Posterior vena cava (tissue), 2 donors: ENCODE measurements at regions not wholly inside any gene's neighbourhood (a gene's known extent, or its start where the extent isn't known, plus 50 kb on each side); places are given as distances from the start of the nearest gene placed in this dataset.
"Not testable (repeated sequence)": the region's sequence is repeated elsewhere in the genome, so short reads cannot be mapped to it uniquely, and the experiment has no call there.

ENCODE experiments used
- DNase-seq: peaks from one replicate; pipeline ENCODE4 v3.0.0-alpha.2; 2020; ENCODE audit warnings: low spot score
- intact Hi-C, 2 donors: fragments of 100-400 bp; cut with DNase I; formaldehyde crosslinking; loops; one replicate each; pipeline versions ENCODE4 v1.14.1 to v1.14.2; 2022 to 2023
- donor health status: DM: yes; HTN: yes; CAD: no.
- donor health status: DM: yes; HTN: yes; CAD: no.

DNA sequence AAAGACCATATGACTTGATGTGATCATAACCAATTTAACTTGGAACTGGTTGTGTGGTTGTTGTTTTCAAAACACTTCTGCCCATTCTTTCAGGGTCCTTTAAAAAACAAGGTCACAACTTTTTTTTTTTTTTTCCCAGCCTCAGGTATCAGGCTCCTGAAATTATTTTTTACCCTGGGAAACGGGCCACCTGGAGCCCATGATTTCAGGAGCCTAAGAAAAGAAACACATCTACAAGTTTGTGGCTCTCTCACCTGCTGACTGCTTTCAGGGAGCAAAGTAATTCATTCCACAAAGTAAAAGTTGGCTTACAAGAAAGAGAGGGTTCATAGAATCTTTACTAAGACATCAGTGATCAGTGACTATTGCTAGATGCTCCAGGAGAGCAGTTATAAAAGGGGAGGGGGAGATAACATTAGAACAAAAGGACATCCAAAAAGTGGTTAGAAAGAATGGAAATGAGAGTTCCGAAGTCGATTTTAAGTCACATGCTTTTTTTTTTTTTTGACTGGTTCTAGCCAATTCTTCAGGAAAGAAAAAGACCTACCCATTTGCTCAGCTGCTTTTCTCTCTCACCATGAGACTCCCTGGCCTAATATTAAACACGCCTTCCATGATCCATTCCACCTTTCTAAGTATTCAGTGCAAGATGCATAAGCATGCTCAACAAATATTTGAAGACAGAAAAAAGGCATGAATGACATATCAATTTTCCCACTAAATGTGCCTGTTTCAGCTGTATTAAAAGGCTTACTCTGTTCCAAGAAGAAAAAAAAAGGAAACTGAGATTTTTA lies 267.3 kb downstream of the LRATD1 start:
- no peak for DNase-seq
- intact Hi-C loops = no loop called here

DNA sequence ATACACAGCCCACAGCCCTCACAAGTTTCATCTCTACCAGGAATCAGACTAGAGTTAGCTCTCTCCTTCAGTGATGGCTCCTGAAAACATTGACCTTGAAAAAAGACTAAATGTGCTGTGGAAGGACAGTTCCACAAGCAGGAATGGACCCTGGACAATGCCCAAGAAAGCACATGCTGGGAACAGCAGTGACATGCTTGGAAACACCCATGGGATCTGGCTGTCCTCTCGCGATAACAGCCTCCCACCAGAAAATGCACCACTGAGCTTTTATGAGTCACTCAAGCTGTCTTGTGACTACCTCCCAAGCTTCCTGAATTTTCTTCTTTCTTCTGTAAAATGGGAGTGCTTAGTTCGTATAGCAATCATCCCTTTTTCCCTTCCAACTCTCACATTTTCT lies 269.2 kb downstream of the LRATD1 start:
- DNase-seq = no peak
- intact Hi-C loops = no loop called here

DNA sequence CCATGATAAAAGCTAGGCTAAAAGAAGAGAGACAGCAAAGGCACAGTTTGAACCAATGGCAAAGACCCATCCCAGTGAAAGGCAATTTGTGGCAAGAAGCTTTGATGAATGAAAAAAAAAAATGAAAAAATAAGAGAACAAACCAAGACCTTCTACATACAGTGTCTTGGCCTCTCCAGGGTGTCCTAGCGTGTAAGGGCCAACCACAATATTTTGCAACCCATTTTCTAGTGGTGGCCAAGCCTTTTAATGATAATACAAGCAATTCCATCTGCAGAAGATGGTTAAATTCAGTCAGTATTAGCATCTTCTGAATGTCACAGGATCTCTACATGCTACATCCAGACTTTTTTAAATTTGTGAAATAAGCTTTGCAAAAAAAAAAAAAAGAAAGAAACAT lies 270.4 kb downstream of the LRATD1 start:
- DNase-seq = no peak
- intact Hi-C loops = no loop called here

- intact Hi-C loops = no loop called here
- no peak for DNase-seq
Measured at GRCh38 chr2:14903709-14904374, 271.3 kb downstream of the LRATD1 start.

- intact Hi-C loops = not testable (repeated sequence)
Measured at GRCh38 chr2:14904378-14904777, 271.9 kb downstream of the LRATD1 start.

DNA sequence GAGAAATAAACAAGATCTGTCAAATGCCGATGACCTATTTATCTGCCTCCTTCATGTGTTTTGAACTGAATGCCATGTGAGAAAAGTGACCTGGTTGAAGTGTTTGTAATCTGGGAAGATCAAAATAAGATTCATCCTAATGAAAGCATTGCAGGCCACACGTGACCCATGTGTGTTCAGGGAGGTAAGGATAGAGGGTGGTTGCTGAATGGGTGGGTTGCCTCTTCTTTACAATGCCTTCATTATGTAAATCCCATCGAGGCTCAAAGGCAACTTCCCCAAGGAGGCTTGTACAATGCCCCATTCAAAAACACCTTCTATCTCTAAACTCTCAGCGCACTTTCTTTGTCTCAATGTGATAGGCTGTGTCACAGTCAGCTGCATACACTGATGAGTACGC lies 273.1 kb downstream of the LRATD1 start:
- intact Hi-C loops = no loop called here
- no peak for DNase-seq

More at GRCh38 chr2:14904378-14904777, 271.9 kb downstream of the LRATD1 start:
- DNase-seq = not testable (repeated sequence)

- DNase-seq = no peak
- intact Hi-C loops = no loop called here
Measured at GRCh38 chr2:14907014-14907612, 274.6 kb downstream of the LRATD1 start.

DNA sequence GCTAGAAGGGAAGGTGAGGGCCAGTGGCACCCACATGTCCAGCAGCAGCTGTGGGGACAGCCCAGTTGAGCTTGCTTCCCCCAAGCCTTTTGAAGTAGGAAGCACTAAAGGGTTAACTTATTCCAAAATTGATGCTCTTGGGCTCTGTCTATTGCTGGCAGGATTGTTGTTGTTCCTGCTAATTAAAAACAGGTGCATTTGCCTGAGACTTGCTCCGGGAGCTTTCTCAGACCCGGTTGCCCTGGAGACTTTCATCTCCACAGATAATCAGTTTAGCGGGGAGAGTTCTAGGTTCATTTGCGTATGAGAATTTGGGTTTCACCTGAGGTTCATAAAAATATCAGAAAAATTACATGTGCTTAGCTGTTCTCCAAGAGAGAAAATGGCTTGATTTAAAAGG lies 277.3 kb downstream of the LRATD1 start:
- DNase-seq = no peak
- intact Hi-C loops = no loop called here

DNA sequence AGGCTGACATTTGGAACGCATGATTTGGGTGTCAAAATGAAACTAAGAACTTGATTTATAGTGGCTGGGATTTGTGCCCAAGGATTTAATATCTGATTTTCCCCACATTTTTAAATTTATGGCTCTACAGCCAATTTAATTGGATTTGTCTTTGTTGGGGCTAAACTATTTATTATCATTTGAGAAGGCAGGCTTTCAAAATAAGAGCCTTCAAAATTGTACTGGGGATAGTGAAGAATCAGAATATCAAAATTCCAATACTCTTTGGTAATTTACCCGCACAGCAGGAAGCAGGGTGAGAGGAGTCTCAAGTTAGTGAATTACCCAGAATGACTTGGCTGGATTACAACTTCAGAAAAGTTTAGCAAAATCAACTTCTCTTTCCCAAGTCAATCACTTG lies 278.1 kb downstream of the LRATD1 start:
- intact Hi-C loops = no loop called here
- no peak for DNase-seq

GRCh38 chr2:14915983-14916382 lies 283.5 kb downstream of the LRATD1 start:
- intact Hi-C loops = no loop called here
- no peak for DNase-seq

DNA sequence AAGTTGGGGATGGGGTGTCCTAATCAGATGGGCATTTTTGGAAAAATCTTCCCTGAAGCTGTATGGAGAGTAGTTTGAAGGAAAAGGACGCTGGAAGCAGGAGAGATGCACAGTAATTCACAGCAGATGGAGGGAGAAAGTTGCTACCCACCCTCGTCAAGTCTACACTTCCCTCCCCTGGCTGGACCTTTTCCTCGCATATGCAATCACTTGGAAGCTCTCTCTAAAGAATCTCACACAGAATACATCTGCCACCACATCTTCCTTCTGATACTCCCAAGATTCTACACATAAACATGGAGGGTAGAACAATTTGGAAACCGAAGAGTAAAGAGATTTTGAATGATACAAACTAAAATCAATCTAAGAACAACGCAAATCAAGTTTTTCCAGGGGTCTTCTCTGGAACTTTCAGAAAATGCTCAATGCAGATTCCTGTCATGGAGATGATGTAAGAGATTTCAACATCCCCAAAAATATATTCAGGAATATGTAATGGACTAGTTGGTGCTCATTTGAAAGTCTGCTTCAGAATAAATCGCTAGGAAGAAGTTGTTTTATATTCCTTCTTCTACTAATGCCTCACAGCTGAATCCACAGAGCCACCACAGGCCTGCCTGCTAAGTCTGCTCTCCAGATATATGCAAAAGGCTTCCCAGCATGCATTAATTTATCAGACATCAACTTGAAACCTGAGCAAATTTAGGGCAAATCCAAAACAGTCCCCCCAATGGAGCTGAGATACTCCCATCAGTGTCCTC lies 291.5 kb downstream of the LRATD1 start:
- DNase-seq = no peak
- intact Hi-C loops = no loop called here

DNA sequence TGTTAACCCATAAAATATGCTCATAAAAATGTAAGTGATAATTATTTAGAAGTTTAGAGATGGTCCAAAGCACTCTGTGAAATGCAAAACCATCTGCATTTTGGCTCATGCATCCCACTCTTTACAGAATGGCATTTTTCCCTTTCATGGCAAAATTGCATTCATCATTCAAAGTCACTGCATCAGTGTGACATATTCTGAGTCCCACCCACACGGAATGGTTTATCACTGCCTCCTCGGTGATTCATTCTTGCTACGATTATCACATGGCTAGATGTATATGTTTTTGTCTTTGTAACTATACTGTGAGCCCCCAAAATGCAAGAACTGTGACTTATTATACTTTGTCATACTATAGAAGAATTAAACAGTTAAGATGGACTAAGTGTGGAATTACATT lies 293.0 kb downstream of the LRATD1 start:
- no peak for DNase-seq
- intact Hi-C loops = no loop called here

- DNase-seq = no peak
- intact Hi-C loops = no loop called here
Measured at GRCh38 chr2:14927021-14927564, 294.6 kb downstream of the LRATD1 start.

DNA sequence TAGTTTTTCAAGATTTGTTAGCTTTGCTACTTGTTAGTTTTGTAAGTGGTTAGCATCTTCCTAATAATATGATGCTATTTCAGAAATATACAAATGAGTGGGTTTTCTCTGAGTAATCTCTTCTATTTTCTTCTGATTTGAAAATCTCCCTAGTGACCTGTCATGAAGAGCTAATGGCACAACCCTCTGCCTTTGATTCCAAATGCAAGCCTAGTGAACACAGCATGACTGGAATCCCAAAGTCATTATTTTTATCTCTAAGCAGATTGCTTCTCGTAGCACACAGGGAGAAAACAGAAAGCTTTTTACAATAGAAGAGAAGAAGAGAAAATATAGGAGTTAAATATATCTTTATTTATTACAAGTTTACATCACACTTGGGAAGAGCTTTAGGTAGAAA lies 295.5 kb downstream of the LRATD1 start:
- intact Hi-C loops = no loop called here
- DNase-seq = no peak

DNA sequence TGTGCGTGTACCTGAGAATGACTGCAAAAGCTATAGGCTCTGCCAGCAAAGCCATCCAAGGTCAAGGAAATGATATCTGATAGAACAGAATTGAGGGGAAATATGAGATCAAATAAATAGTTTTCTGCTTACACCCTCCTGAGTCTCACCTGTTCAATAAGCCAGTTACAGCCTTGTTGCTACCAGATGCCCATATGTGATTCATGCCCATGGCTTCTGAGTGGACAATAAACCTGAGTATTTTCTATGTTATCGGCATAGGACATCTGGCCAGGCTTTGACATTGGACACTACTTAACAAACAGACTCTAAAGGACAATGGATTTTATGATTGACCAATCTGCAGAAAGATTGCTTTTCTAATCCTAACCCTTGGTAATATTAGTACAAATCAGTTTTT lies 297.9 kb downstream of the LRATD1 start:
- intact Hi-C loops = no loop called here
- no peak for DNase-seq

DNA sequence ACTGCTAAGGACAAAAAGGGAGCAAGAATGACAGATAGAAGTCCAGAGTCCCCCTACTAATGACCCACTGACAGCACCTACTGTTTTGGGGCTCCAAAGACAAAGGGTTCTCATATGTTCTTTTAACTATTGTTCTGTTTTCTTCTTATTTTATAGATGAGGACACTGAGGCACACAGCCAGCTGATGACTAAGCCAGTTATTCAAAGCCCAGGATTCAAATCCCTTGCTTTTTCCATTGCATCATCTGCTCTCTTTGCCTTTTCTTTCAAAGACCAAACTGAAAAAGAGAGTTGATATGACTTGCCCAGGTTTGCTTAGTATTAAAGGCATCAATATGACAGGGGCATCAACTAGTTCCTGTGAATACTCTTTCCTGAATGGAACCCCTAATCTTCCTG lies 299.8 kb downstream of the LRATD1 start:
- no peak for DNase-seq
- intact Hi-C loops = no loop called here

GRCh38 chr2:14933753-14934152 lies 301.2 kb downstream of the LRATD1 start:
- intact Hi-C loops = no loop called here
- DNase-seq = no peak

DNA sequence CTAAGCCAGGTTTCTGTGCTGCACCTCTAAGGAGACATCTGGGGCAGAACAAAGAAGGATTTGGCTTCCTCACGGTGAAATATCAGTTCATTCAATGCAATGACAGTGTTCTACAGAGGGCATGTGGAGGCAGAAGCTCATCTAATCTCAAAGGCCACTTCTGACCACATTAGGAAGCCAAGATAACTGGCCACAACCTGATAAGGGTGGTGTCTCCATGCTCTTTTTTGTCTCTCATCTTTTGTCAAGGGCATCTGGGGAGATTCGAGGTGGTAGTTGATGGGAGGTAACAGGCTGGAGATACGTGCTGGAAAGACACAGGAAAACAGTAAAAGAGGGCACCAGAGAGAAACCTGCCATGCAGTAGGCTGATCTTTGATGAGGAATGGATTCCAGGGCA lies 303.9 kb downstream of the LRATD1 start:
- intact Hi-C loops = no loop called here
- no peak for DNase-seq

DNA sequence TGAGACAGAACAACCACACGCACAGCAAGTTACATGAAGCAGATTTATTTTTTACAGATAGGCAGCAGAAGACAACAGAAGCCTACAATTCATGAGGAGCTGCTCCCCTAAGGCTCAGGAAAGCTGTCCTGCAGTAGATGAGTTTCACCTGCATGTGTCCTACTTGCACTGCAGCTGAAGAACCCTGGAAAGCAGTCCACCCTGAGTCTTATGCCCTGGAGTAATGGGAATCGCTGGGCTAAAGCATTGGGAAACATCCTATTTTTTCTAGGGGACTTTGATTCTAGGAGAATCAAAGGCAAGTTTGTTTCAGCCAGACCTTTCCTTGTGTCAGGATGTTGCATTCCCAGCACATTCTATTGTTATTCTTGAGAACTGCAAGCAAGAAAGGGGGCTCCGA lies 304.8 kb downstream of the LRATD1 start:
- DNase-seq = no peak
- intact Hi-C loops = no loop called here

- DNase-seq = no peak
- intact Hi-C loops = no loop called here
Measured at GRCh38 chr2:14941151-14941631, 308.7 kb downstream of the LRATD1 start.
